ENCODE measurements at regions not wholly inside any gene's neighbourhood (a gene's known extent, or its start where the extent isn't known, plus 50 kb on each side); places are given as distances from the start of the nearest gene placed in this dataset.

DNA sequence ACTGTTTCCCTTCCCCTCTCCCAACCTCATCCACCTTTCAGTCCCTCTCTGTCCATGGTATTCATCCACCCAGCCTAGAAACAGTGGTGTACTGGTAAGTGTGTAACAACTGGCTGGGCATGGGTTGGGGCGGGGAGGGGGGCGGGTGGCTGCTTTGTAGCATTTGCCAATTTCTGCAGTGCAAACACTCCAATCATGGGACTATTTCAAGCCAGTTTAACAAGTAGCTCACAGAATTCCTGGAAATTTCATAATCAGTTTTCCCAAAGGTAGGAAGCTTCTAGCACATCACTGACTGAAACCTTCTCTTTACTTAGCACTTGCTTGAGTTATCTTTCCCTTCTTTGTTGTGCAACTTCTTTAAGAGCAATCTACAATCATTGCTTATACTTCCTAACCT lies 100.8 kb upstream of the WASF3 start:
- Histone ChIP-seq H3K27me3 (ENCODE audit: insufficient read depth, poor library complexity, severe bottlenecking) (no peaks in the 10 kb centered on the region), H3K4me3 (replicated peaks; ENCODE audit: insufficient read depth, low read length) (no peak overlapping the region), H3K27ac (replicated peaks) (no peak overlapping the region)
- no peak for DNase-seq (ENCODE audit: low read depth in 1 of 2, low spot score in 1 of 2)
- no peak for TF ChIP-seq REST (IDR thresholded peaks at IDR 0.05; ENCODE audit: insufficient replicate concordance, low read depth)
- TF ChIP-seq GABPA (IDR thresholded peaks at IDR 0.05; ENCODE audit: low read depth), result no peak
- TF ChIP-seq SPI1 (IDR thresholded peaks at IDR 0.05; ENCODE audit: borderline replicate concordance, low read depth), result no peak
- TF ChIP-seq, protein P1, sequence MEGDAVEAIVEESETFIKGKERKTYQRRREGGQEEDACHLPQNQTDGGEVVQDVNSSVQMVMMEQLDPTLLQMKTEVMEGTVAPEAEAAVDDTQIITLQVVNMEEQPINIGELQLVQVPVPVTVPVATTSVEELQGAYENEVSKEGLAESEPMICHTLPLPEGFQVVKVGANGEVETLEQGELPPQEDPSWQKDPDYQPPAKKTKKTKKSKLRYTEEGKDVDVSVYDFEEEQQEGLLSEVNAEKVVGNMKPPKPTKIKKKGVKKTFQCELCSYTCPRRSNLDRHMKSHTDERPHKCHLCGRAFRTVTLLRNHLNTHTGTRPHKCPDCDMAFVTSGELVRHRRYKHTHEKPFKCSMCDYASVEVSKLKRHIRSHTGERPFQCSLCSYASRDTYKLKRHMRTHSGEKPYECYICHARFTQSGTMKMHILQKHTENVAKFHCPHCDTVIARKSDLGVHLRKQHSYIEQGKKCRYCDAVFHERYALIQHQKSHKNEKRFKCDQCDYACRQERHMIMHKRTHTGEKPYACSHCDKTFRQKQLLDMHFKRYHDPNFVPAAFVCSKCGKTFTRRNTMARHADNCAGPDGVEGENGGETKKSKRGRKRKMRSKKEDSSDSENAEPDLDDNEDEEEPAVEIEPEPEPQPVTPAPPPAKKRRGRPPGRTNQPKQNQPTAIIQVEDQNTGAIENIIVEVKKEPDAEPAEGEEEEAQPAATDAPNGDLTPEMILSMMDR (IDR thresholded peaks at IDR 0.05; ENCODE audit: insufficient read depth, low read length), result no peak
- no peak for TF ChIP-seq POLR2AphosphoS5 (IDR thresholded peaks at IDR 0.05; ENCODE audit: low read depth)

GRCh38 chr13:26457212-26457611 lies 100.3 kb upstream of the WASF3 start:
- Histone ChIP-seq H3K27ac (replicated peaks) (no peak overlapping the region), H3K27me3 (ENCODE audit: insufficient read depth, poor library complexity, severe bottlenecking) (no peaks in the 10 kb centered on the region), H3K4me3 (replicated peaks; ENCODE audit: insufficient read depth, low read length) (no peak overlapping the region)
- DNase-seq (ENCODE audit: low read depth in 1 of 2, low spot score in 1 of 2), result peak; percentile 16 to 32
- TF ChIP-seq POLR2AphosphoS5 (IDR thresholded peaks at IDR 0.05; ENCODE audit: low read depth), result no peak

DNA sequence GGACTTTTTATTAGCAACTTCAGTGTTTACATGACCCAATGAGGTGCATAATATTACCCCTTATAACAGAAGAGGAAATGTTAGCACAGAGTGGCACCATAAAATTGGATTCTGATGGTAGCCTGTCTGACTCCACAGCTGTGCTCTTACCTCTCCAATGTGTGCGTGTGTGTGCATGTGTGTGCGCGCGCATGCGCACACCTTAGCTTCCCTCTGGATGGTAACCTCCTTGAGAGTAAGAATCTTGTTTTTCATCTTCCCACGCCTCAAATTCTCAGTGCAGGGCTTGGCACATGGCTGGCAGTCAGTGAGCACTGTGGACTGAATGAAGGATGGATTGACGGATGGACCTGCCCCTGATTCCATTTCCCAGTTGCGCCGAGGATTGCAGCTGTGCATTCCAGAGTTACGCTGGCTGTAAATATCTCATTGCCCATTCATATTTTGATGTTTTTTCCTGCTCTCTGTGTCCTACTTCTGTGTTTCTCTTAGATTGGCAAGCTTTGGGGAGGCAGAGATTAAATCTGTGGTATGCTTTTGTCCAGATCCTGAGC lies 99.2 kb upstream of the WASF3 start:
- TF ChIP-seq, protein P1 (IDR thresholded peaks at IDR 0.05; ENCODE audit: insufficient read depth, low read length), result no peak
- TF ChIP-seq POLR2AphosphoS5 (IDR thresholded peaks at IDR 0.05; ENCODE audit: low read depth) (no peak), GABPA (IDR thresholded peaks at IDR 0.05; ENCODE audit: low read depth) (no peak), REST (IDR thresholded peaks at IDR 0.05; ENCODE audit: insufficient replicate concordance, low read depth) (no peak), SPI1 (IDR thresholded peaks at IDR 0.05; ENCODE audit: borderline replicate concordance, low read depth) (no peak)
- Histone ChIP-seq H3K27me3 (ENCODE audit: insufficient read depth, poor library complexity, severe bottlenecking) (no peaks in the 10 kb centered on the region), H3K27ac (replicated peaks) (no peak overlapping the region), H3K4me3 (replicated peaks; ENCODE audit: insufficient read depth, low read length) (no peak overlapping the region)
- no peak for DNase-seq (ENCODE audit: low read depth in 1 of 2, low spot score in 1 of 2)

DNA sequence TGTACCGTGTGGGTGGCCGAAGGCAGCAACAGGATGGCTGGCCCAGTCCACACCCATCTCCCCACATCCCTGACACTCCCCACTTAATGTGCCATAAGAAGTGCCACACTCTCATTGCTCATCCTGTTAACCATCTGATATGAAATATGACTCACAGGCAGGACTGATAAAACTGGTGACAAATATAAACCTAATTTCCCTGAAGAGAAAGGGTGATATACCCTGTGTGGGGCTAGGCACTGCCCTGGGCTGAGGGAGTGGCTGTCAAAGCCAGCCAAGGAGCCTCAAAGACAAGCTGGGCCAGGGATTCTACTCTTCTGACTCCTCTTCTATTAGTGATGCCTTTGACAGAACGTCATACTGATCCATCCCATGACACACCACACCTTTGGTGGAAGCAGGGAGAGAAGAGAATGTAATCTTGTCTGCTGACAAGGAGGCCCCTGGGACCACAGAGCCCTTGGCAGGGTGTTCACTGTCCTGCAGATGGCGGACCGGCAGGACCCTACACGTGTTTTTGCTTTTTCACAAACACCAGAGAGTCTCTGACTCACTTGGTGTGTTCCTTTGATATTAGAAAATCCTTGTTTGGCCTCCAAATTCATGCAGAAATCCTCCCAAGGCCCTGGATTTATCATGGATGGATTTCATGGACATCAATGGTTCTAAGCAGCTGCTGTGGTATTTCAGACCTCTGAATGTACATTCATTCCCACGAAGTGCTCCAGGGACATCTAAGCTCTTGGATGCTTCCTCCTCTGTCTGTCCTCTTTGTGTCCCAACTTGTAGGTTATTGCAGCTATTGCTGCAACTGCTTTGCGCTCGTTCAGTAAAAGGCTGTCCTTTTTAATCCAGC lies 98.0 kb upstream of the WASF3 start:
- TF ChIP-seq GABPA (IDR thresholded peaks at IDR 0.05; ENCODE audit: low read depth) (no peak), REST (IDR thresholded peaks at IDR 0.05; ENCODE audit: insufficient replicate concordance, low read depth) (no peak), POLR2AphosphoS5 (IDR thresholded peaks at IDR 0.05; ENCODE audit: low read depth) (no peak), SPI1 (IDR thresholded peaks at IDR 0.05; ENCODE audit: borderline replicate concordance, low read depth) (no peak)
- TF ChIP-seq, protein P1 (IDR thresholded peaks at IDR 0.05; ENCODE audit: insufficient read depth, low read length), result no peak
- Histone ChIP-seq H3K27ac (replicated peaks) (no peak overlapping the region), H3K4me3 (replicated peaks; ENCODE audit: insufficient read depth, low read length) (no peak overlapping the region), H3K27me3 (ENCODE audit: insufficient read depth, poor library complexity, severe bottlenecking) (no peaks in the 10 kb centered on the region)
- no peak for DNase-seq (ENCODE audit: low read depth in 1 of 2, low spot score in 1 of 2)
